Hepatocyte (in vitro differentiated cells): ENCODE measurements at regions not wholly inside any gene's neighbourhood (a gene's known extent, or its start where the extent isn't known, plus 50 kb on each side); places are given as distances from the start of the nearest gene placed in this dataset.

Source experiments
- DNase-seq: peaks from one replicate; pipeline ENCODE4 v3.0.0-alpha.2; 2016; ENCODE audit warnings: low spot score
- H2AFZ ChIP-seq: fragments of 200-600 bp; sonication (generic); 2 replicates; pipeline ENCODE4 v1.6.0; 2016; ENCODE audit warnings: antibody characterized with exemption, mild to moderate bottlenecking
- H3K27ac ChIP-seq: fragments of 200-600 bp; sonication (generic); 2 replicates; pipeline ENCODE4 v1.5.1; 2016; ENCODE audit warnings: mild to moderate bottlenecking
- H3K27me3 ChIP-seq: fragments of 200-600 bp; sonication (generic); 2 replicates; pipeline ENCODE4 v1.6.1; 2016
- H3K36me3 ChIP-seq: fragments of 200-600 bp; sonication (generic); replicated peaks from 2 replicates; pipeline ENCODE4 v1.5.1; 2016; ENCODE audit warnings: low read depth; ENCODE audit not compliant: insufficient read depth
- H3K4me1 ChIP-seq: fragments of 200-600 bp; sonication (generic); 2 replicates; pipeline ENCODE4 v1.5.1; 2016; ENCODE audit warnings: mild to moderate bottlenecking, moderate library complexity; ENCODE audit not compliant: insufficient read depth
- H3K4me2 ChIP-seq: fragments of 200-600 bp; sonication (generic); 2 replicates; pipeline ENCODE4 v1.6.0; 2016
- H3K4me3 ChIP-seq: fragments of 200-600 bp; sonication (generic); 2 replicates; pipeline ENCODE4 v1.5.1; 2016; ENCODE audit warnings: mild to moderate bottlenecking
- H3K79me2 ChIP-seq: fragments of 200-600 bp; sonication (generic); 2 replicates; pipeline ENCODE4 v1.6.0; 2017; ENCODE audit warnings: mild to moderate bottlenecking
- H3K9me2 ChIP-seq: fragments of 200-600 bp; sonication (generic); replicated peaks from 2 replicates; pipeline ENCODE4 v1.6.0; 2017; ENCODE audit warnings: mild to moderate bottlenecking; ENCODE audit not compliant: insufficient read depth
- H3K9me3 ChIP-seq: fragments of 200-600 bp; sonication (generic); 2 replicates; pipeline ENCODE4 v1.5.1; 2016; ENCODE audit warnings: low read depth, mild to moderate bottlenecking
- H4K20me1 ChIP-seq: fragments of 200-600 bp; sonication (generic); 2 replicates; pipeline ENCODE4 v1.6.0; 2016; ENCODE audit warnings: mild to moderate bottlenecking; ENCODE audit not compliant: insufficient read depth, poor library complexity, severe bottlenecking
- EZH2 ChIP-seq: fragments of 200-600 bp; sonication (generic); IDR thresholded peaks from 2 replicates; pipeline ENCODE4 v1.6.1; 2016; ENCODE audit warnings: antibody characterized with exemption, mild to moderate bottlenecking, borderline replicate concordance
- EZH2phosphoT487 ChIP-seq: fragments of 200-600 bp; sonication (generic); IDR thresholded peaks from one replicate; pipeline ENCODE4 v1.6.1; 2018; ENCODE audit warnings: antibody characterized with exemption, mild to moderate bottlenecking, low read depth, moderate library complexity; ENCODE audit not compliant: unreplicated experiment, severe bottlenecking
- WGBS: methylation state at CpG from one replicate; pipeline ENCODE4 v1.1.6; 2016; ENCODE audit warnings: low lambda C conversion rate; ENCODE audit errors: missing lambda C conversion rate; 5-methylcytosine and 5-hydroxymethylcytosine counted together
- TF ChIP-seq, protein P1 (sequence below): fragments of 200-600 bp; sonication (generic); IDR thresholded peaks from 2 replicates; pipeline ENCODE4 v1.5.1; 2016; ENCODE audit warnings: antibody characterized with exemption, mild to moderate bottlenecking; ENCODE audit not compliant: poor library complexity

- 91% methylated on average over 6 of the region's 6 CpGs for WGBS
- no peak for DNase-seq
Observed at GRCh38 chr16:86249631-86250030, 260.7 kb upstream of the FOXF1 start.

DNA sequence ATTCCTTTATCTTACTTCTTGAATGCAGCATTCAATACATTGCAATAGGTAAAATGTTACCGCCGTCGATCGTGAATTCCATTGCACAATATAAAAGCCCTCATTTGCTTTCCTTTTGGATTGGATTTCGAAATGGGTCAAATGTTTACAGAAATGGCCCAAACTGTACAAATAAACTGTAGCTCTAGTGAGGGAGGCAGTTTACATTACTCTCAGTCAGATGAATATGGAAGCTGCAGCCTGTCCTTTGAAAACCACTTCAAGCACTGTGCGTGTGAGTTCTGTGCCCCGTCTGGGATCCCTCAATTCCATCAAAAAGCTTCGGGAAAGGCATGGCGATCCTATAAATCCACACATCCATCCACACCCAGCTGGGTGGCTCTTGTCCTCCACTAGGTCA is 258.6 kb upstream of the FOXF1 start:
- no peak for DNase-seq
- Histone ChIP-seq H3K36me3 (no peaks in the 10 kb centered on the region), H3K4me1 (peaks cover 12% of the 10 kb centered on the region), H3K79me2 (no peaks in the 10 kb centered on the region), H3K4me2 (peak overlapping the region; percentile 50), H4K20me1 (no peaks in the 10 kb centered on the region), H3K9me2 (no peaks in the 10 kb centered on the region), H3K27ac (peak overlapping the region; percentile 71), H3K27me3 (no peaks in the 10 kb centered on the region), H3K4me3 (no peak overlapping the region), H2AFZ (no peak overlapping the region), H3K9me3 (no peaks in the 10 kb centered on the region)
- TF ChIP-seq, protein P1, sequence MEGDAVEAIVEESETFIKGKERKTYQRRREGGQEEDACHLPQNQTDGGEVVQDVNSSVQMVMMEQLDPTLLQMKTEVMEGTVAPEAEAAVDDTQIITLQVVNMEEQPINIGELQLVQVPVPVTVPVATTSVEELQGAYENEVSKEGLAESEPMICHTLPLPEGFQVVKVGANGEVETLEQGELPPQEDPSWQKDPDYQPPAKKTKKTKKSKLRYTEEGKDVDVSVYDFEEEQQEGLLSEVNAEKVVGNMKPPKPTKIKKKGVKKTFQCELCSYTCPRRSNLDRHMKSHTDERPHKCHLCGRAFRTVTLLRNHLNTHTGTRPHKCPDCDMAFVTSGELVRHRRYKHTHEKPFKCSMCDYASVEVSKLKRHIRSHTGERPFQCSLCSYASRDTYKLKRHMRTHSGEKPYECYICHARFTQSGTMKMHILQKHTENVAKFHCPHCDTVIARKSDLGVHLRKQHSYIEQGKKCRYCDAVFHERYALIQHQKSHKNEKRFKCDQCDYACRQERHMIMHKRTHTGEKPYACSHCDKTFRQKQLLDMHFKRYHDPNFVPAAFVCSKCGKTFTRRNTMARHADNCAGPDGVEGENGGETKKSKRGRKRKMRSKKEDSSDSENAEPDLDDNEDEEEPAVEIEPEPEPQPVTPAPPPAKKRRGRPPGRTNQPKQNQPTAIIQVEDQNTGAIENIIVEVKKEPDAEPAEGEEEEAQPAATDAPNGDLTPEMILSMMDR: no peak
- TF ChIP-seq EZH2phosphoT487 (no peak), EZH2 (no peak)
- 59% methylated on average over 9 of the region's 9 CpGs for WGBS

More at GRCh38 chr16:86249631-86250030, 260.7 kb upstream of the FOXF1 start:
- Histone ChIP-seq H3K36me3 (no peaks in the 10 kb centered on the region), H3K4me3 (no peak overlapping the region), H3K9me3 (no peaks in the 10 kb centered on the region), H3K27ac (no peak overlapping the region), H3K79me2 (no peaks in the 10 kb centered on the region), H3K27me3 (no peaks in the 10 kb centered on the region), H2AFZ (no peak overlapping the region), H3K9me2 (no peaks in the 10 kb centered on the region), H3K4me2 (no peak overlapping the region), H3K4me1 (peaks cover 12% of the 10 kb centered on the region), H4K20me1 (no peaks in the 10 kb centered on the region)
- TF ChIP-seq, protein P1: no peak
- no peak for TF ChIP-seq EZH2phosphoT487
- TF ChIP-seq EZH2: no peak

DNA sequence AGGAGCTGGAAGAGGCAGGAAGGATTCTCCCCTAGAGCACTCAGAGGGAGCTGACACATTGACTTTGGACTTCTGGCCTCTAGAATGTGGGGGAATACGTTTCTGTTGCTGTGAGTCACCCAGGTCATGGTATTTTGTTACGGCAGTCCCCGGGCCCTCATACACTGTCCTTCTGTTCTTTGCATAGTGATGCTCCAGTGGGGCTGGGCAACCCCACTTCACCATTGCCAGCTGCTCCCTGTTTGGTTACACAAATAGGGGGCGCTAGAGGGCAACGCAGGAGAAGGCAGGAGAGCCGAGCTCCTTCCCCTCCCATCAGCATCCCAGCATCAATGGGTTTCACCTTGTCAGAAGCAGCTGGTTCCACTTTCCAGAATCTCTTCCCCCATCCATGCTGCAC is 257.7 kb upstream of the FOXF1 start:
- Histone ChIP-seq H3K9me2 (no peaks in the 10 kb centered on the region), H3K79me2 (no peaks in the 10 kb centered on the region), H3K27me3 (no peaks in the 10 kb centered on the region), H3K4me2 (no peak overlapping the region), H2AFZ (no peak overlapping the region), H3K4me3 (no peak overlapping the region), H4K20me1 (no peaks in the 10 kb centered on the region), H3K9me3 (no peaks in the 10 kb centered on the region), H3K36me3 (no peaks in the 10 kb centered on the region), H3K27ac (peak overlapping the region; percentile 71), H3K4me1 (peaks cover 12% of the 10 kb centered on the region)
- no peak for TF ChIP-seq EZH2
- TF ChIP-seq, protein P1: peak; percentile 22
- TF ChIP-seq EZH2phosphoT487: no peak
- WGBS: 52% methylated on average over 6 of the region's 6 CpGs
- DNase-seq: peak; percentile 20

- H3K27me3 ChIP-seq: no peaks in the 10 kb centered on the region
- peaks cover 11% of the 10 kb centered on the region for H3K4me1 ChIP-seq
- no peaks in the 10 kb centered on the region for H4K20me1 ChIP-seq
- H3K9me2 ChIP-seq: no peaks in the 10 kb centered on the region
- H3K9me3 ChIP-seq: no peaks in the 10 kb centered on the region
- H3K4me2 ChIP-seq: no peak overlapping the region
- no peak for DNase-seq
- no peak overlapping the region for H3K4me3 ChIP-seq
- H3K36me3 ChIP-seq: no peaks in the 10 kb centered on the region
- no peak overlapping the region for H3K27ac ChIP-seq
- H2AFZ ChIP-seq: no peak overlapping the region
- TF ChIP-seq, protein P1: no peak
- TF ChIP-seq EZH2phosphoT487 (no peak), EZH2 (no peak)
- no peaks in the 10 kb centered on the region for H3K79me2 ChIP-seq
Observed at GRCh38 chr16:86255966-86256365, 254.4 kb upstream of the FOXF1 start.
